ENCODE measurements at regions not wholly inside any gene's neighbourhood (a gene's known extent, or its start where the extent isn't known, plus 50 kb on each side); places are given as distances from the start of the nearest gene placed in this dataset.
A peak's percentile ranks its signal among the peaks of the same experiment; 100 is the strongest.

- TF ChIP-seq PRMT3 (CRISPR knock-in tag; IDR thresholded peaks at IDR 0.05; ENCODE audit: borderline replicate concordance, low read depth) (no peak), ZNF512 (CRISPR knock-in tag; IDR thresholded peaks at IDR 0.05) (no peak), BORCS8-MEF2B (CRISPR knock-in tag; IDR thresholded peaks at IDR 0.05) (no peak), ZNF101 (CRISPR knock-in tag; IDR thresholded peaks at IDR 0.05; ENCODE audit: borderline replicate concordance, low read depth) (no peak), BATF2 (CRISPR knock-in tag; IDR thresholded peaks at IDR 0.05) (no peak), HDAC6 (IDR thresholded peaks at IDR 0.05; ENCODE audit: low read depth, low read length) (no peak), ZNF740 (CRISPR knock-in tag; IDR thresholded peaks at IDR 0.05) (no peak), SMAD1 (CRISPR knock-in tag; IDR thresholded peaks at IDR 0.05; ENCODE audit: borderline replicate concordance, low read depth) (no peak), ETS1 (CRISPR knock-in tag; IDR thresholded peaks at IDR 0.05) (no peak), ZNF7 (CRISPR knock-in tag; IDR thresholded peaks at IDR 0.05) (no peak), EED (CRISPR knock-in tag; IDR thresholded peaks at IDR 0.05) (no peak), ATF7-NPFF (CRISPR knock-in tag; IDR thresholded peaks at IDR 0.05; ENCODE audit: low read depth) (no peak), MEIS2 (CRISPR knock-in tag; IDR thresholded peaks at IDR 0.05) (0 out of 2 replicates have a peak, but pooled peaks have one; percentile 37), ZFAT (CRISPR knock-in tag; conservative IDR thresholded peaks at IDR 0.05) (no peak), ZNF329 (CRISPR knock-in tag; IDR thresholded peaks at IDR 0.05; ENCODE audit: low read depth) (no peak), SMAD3 (CRISPR knock-in tag; IDR thresholded peaks at IDR 0.05) (peak; percentile 76; the same call in 1 of the 2 replicates), POLR2A (IDR thresholded peaks at IDR 0.05; ENCODE audit: insufficient read depth in 1 of 2, low read depth in 2 of 2, low read length in 2 of 2) (no peak), ZNF382 (CRISPR knock-in tag; IDR thresholded peaks at IDR 0.05; ENCODE audit: borderline replicate concordance) (no peak), ZNF580 (CRISPR knock-in tag; IDR thresholded peaks at IDR 0.05; ENCODE audit: borderline replicate concordance, low read depth) (0 out of 2 replicates have a peak, but pooled peaks have one; percentile 39), PLRG1 (conservative IDR thresholded peaks at IDR 0.05) (no peak), TOPORS (CRISPR knock-in tag; IDR thresholded peaks at IDR 0.05) (0 out of 2 replicates have a peak, but pooled peaks have one; percentile 42), ZNF253 (CRISPR knock-in tag; IDR thresholded peaks at IDR 0.05; ENCODE audit: borderline replicate concordance) (no peak), TRAFD1 (CRISPR knock-in tag; IDR thresholded peaks at IDR 0.05; ENCODE audit: borderline replicate concordance) (no peak), ONECUT2 (CRISPR knock-in tag; IDR thresholded peaks at IDR 0.05) (peak; percentile 57), ZKSCAN8 (CRISPR knock-in tag; IDR thresholded peaks at IDR 0.05; ENCODE audit: borderline replicate concordance) (no peak)
Measured at GRCh38 chr4:18566970-18567799, 545.6 kb upstream of the LCORL start (continued).

Measured in HepG2 (cell line).